GM18507 (cell line): ENCODE measurements at regions not wholly inside any gene's neighbourhood (a gene's known extent, or its start where the extent isn't known, plus 50 kb on each side); places are given as distances from the start of the nearest gene placed in this dataset.
"Not testable (repeated sequence)": the region's sequence is repeated elsewhere in the genome, so short reads cannot be mapped to it uniquely, and the experiment has no call there.

ENCODE experiments used
- DNase-seq: peaks from one replicate; pipeline ENCODE4 v3.0.0; 2011; ENCODE audit warnings: low read depth; ENCODE audit not compliant: insufficient read length; ENCODE audit errors: extremely low spot score
- FAIRE-seq: peaks from 2 replicates; lab custom pipeline; 2011; peaks lifted over from hg19 to GRCh38; lab: Jason Lieb, UNC

- DNase-seq (no peak), FAIRE-seq (no peak)
Observed at GRCh38 chr6:1445650-1446330, 56.4 kb downstream of the FOXF2 start.

GRCh38 chr6:1449896-1450295 is 60.5 kb downstream of the FOXF2 start:
- FAIRE-seq (no peak), DNase-seq (no peak)

- no peak for FAIRE-seq
Observed at GRCh38 chr6:1453024-1453423, 63.6 kb downstream of the FOXF2 start.

GRCh38 chr6:1456816-1457215 is 67.4 kb downstream of the FOXF2 start:
- FAIRE-seq, DNase-seq: not testable (repeated sequence)

More at GRCh38 chr6:1453024-1453423, 63.6 kb downstream of the FOXF2 start:
- no peak for DNase-seq

- no peak for FAIRE-seq
- DNase-seq: no peak
Observed at GRCh38 chr6:1461207-1461606, 71.8 kb downstream of the FOXF2 start.

GRCh38 chr6:1461736-1462135 is 72.4 kb downstream of the FOXF2 start:
- no peak for DNase-seq
- FAIRE-seq: no peak

GRCh38 chr6:1463275-1463674 is 73.9 kb downstream of the FOXF2 start:
- no peak for FAIRE-seq
- DNase-seq: no peak

- DNase-seq (no peak), FAIRE-seq (no peak)
Observed at GRCh38 chr6:1463751-1464426, 74.5 kb downstream of the FOXF2 start.

GRCh38 chr6:1464781-1465370 is 75.5 kb downstream of the FOXF2 start:
- DNase-seq (no peak), FAIRE-seq (no peak)

- FAIRE-seq (no peak), DNase-seq (no peak)
Observed at GRCh38 chr6:1468126-1468525, 78.8 kb downstream of the FOXF2 start.

- DNase-seq (no peak), FAIRE-seq (peak; percentile 62)
Observed at GRCh38 chr6:1470040-1470439, 80.7 kb downstream of the FOXF2 start.

- no peak for FAIRE-seq
- no peak for DNase-seq
Observed at GRCh38 chr6:1472643-1473042, 83.3 kb downstream of the FOXF2 start.

- FAIRE-seq (no peak), DNase-seq (no peak)
Observed at GRCh38 chr6:1473166-1473565, 83.8 kb downstream of the FOXF2 start.

- DNase-seq (no peak), FAIRE-seq (no peak)
Observed at GRCh38 chr6:1473598-1473997, 84.2 kb downstream of the FOXF2 start.

GRCh38 chr6:1474205-1474604 is 84.8 kb downstream of the FOXF2 start:
- DNase-seq (no peak), FAIRE-seq (no peak)

GRCh38 chr6:1475174-1475573 is 85.8 kb downstream of the FOXF2 start:
- no peak for FAIRE-seq
- no peak for DNase-seq

- DNase-seq: no peak
- no peak for FAIRE-seq
Observed at GRCh38 chr6:1477432-1478090, 88.2 kb downstream of the FOXF2 start.

GRCh38 chr6:1478163-1478826 is 88.9 kb downstream of the FOXF2 start:
- DNase-seq, FAIRE-seq: not testable (repeated sequence)

- FAIRE-seq: no peak
- DNase-seq: no peak
Observed at GRCh38 chr6:1479095-1479494, 89.7 kb downstream of the FOXF2 start.
